ENCODE measurements at regions not wholly inside any gene's neighbourhood (a gene's known extent, or its start where the extent isn't known, plus 50 kb on each side); places are given as distances from the start of the nearest gene placed in this dataset.

GRCh38 chr5:135235551-135236227 is 163.3 kb downstream of the MACROH2A1 start:
- no peak for DNase-seq (ENCODE audit: low read depth in 1 of 2, low spot score in 1 of 2)

DNA sequence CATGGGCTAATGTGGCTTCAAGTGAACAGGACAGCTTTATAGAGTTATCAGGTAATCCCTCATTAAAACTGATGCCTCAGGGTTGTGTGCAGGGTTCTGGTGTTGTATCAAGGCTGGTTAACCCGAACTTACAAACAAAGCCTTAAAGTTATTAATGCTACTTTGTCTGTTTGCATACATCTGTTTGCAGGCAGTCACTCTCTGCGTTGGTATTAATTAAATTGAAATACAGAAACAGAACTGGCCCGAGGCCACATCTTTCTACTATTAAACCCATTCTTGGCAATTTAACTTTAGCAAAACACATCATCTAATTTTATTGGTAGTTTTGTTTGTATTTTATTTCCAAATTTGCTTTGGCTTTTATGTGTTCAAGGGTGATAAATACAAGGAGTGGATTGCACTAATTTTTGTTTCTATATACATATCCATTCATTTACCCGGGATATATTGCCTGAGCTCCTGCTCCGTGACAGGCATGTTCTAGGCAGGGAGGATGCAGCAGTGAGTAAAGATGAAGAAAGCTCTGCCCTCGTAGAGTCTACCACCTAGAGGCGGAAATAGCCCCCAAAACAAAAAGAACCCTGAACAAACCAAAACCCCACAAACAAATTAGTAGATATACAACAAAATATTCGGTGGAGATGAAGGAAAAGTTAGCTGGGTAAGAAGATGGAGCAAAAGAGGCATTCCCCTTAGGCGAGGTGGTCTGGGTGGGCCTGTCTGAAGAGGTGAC is 164.2 kb downstream of the MACROH2A1 start:
- DNase-seq (ENCODE audit: low read depth in 1 of 2, low spot score in 1 of 2) = no peak

DNA sequence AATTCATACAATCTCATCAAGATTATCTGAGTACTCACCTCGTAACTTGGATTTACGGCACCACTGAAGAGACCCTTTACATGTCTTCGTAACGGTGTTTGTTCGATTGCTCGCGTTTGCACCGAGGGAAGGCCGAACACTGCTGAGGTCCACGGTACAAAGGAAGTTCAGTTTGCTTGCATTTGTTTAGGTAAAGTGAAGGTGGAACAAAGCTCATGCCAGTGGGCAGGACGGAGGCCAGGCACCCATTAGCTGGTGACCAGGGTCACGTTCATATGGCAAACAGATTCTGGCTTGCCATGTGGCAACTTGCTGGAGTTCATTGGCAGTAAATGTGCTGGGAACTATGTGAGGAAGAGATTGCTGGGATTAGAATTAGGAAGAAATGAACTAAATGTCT is 164.8 kb downstream of the MACROH2A1 start:
- DNase-seq (ENCODE audit: low read depth in 1 of 2, low spot score in 1 of 2) = no peak

GRCh38 chr5:135233477-135233876 is 165.6 kb downstream of the MACROH2A1 start:
- DNase-seq (ENCODE audit: low read depth in 1 of 2, low spot score in 1 of 2) = no peak

DNA sequence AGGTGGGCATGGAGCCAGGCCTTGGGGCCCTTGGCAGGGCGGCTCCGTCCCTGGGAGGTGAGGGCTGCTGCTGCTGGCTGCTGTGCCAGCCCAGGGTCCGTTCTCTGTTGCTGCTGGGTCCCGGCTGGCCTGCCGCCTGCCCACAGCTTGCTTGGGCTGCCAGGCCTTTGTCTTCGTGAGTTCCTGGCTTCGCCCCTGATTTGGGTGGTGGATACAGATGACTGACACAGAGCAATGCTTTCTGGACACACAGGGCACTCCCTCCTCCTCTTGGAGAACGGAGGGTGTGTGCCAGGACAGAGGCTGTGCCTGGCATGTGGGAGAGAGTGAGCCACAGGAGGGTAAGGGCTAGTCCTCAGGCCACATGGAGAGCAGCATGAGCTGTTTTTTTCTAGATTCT is 166.1 kb downstream of the MACROH2A1 start:
- no peak for DNase-seq (ENCODE audit: low read depth in 1 of 2, low spot score in 1 of 2)

- no peak for DNase-seq (ENCODE audit: low read depth in 1 of 2, low spot score in 1 of 2)
Measured at GRCh38 chr5:135231289-135231688, 167.7 kb downstream of the MACROH2A1 start.

GRCh38 chr5:135230251-135230925 is 168.6 kb downstream of the MACROH2A1 start:
- DNase-seq (ENCODE audit: low read depth in 1 of 2, low spot score in 1 of 2) = no peak

DNA sequence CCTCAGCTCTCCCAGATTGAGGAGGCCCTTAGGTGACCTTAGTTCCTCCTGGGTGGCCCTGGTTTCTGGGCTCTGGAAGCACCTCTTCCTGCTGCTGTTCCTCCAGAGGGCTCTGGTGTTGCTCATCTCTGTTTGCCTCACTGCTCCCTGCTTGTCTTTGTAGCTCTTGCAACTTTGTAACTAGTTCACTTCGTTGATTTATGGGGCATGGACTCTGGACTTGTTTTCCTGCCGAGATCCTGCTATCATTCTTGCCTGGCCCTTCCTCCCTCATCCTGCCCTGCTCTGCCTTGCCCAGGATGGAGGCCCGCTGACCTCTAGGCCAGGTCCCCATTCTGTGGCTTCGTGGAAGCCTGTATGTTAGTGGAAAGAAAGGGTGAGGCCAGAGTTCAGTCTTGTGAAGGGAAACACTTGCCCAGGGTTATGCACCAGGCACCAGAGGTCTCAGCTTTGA is 169.3 kb downstream of the MACROH2A1 start:
- no peak for DNase-seq (ENCODE audit: low read depth in 1 of 2, low spot score in 1 of 2)

DNA sequence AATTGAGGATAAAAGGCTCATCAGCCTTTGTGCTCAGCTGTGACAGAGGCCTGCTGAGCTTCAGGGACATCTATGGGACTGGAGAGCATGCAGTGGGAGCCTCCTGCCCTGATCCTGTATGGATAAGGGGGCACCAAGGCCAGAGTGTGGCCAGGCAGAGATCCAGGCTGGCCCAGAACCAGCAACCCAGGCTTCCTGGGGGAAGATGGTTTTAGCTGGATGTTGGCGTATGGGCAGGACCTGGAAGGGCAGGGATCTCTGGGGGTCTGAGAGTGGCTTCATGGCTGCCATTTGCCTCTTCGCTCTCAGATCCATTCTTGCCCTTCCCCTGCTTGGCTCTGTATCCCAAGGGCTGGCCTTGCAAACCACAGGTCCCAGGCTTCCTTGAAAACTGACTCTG is 169.9 kb downstream of the MACROH2A1 start:
- DNase-seq (ENCODE audit: low read depth in 1 of 2, low spot score in 1 of 2) = no peak

- no peak for DNase-seq (ENCODE audit: low read depth in 1 of 2, low spot score in 1 of 2)
Measured at GRCh38 chr5:135228222-135228621, 170.8 kb downstream of the MACROH2A1 start.

GRCh38 chr5:135227064-135228022 is 171.7 kb downstream of the MACROH2A1 start:
- DNase-seq (ENCODE audit: low read depth in 1 of 2, low spot score in 1 of 2) = no peak

DNA sequence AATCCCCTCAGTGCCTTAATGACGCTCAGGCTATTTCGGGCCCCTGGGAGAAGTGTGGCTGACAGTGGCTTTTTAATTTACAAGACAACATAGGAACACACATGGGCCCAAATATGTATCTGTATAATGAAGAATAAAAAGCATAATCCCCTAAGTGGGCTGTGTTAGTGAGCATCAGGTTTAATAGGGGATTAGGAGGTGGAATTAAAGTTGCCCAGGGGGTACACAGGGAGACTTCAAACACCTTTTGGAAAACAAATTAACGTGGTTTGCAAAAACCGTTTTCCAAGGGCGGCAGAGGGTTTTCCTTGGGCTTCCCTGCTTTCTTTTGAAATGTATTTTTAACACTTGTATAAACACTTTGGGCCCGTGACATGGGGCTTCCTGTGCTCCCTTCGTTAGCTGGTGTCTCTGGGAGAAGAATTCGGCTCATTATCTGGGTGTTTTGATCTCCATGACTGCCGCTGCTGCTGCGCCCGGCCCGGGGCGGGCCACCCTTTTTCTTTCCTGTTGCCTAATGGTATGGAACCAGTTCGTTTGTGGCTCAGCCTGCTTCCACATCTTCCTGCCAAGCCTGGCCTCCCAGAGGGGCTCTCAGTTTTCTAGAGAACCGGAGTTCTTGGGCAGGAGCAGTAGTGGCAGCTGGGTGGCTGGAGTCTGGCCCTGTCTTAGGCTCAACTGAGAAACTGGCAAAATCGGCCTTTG is 173.0 kb downstream of the MACROH2A1 start:
- DNase-seq (ENCODE audit: low read depth in 1 of 2, low spot score in 1 of 2) = no peak

DNA sequence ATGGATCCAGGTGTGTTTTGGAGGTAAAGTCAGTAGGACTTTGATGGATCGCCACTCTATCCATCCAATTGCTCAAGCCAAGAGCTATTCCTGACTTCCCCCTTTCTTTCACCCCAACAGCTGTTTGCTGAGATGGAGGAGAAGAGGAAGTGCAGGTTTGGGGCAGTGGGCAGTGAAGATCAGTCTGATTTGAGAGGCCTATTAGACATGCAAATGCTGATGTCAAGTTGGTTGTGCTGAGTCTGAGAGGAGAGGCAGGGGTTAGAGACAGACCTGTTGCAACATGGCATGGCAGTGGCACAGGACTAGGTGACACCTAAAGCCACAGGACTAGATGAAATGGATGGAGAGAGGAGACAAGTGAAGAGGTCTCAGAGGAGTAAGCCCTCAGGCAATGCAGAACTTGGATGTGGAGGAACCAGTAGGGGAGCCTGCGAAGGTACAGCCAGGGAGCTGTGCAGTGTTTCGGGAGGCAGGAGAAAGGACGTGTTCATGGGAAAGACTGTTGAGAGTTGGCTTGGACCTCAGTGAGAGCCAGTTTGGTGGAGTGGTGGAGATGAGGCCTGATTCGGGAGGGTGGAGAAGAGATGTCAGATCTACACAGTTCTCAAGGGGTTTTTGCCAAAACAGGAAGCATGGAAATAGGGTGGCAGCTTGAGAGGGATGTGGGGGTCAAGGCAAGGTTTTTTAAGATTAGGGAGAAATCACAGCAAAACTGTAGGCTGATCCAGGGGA is 175.0 kb downstream of the MACROH2A1 start:
- DNase-seq (ENCODE audit: low read depth in 1 of 2, low spot score in 1 of 2) = no peak

GRCh38 chr5:135223404-135223803 is 175.6 kb downstream of the MACROH2A1 start:
- DNase-seq (ENCODE audit: low read depth in 1 of 2, low spot score in 1 of 2) = no peak

DNA sequence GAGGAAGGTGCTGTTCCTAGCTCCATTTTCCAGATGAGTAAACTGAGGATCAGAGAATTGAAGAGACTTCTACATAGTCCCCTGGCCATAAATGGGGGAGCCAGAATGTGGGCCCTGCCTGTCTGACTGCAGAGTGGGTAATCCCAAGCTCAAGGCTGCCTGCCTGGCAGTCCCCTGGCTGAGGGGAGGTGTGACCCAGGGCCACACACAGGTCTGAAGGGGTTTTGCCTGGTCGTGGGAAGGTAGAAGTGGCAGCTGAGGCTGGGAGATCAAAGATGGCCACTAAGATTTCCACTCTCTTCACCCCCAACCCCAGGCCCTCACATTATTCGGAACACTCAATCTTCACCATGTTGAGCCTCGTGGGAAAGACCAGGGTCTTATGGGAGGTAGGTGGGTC is 176.3 kb downstream of the MACROH2A1 start:
- DNase-seq (ENCODE audit: low read depth in 1 of 2, low spot score in 1 of 2) = no peak

- no peak for DNase-seq (ENCODE audit: low read depth in 1 of 2, low spot score in 1 of 2)
Measured at GRCh38 chr5:135222171-135222681, 176.8 kb downstream of the MACROH2A1 start.

DNA sequence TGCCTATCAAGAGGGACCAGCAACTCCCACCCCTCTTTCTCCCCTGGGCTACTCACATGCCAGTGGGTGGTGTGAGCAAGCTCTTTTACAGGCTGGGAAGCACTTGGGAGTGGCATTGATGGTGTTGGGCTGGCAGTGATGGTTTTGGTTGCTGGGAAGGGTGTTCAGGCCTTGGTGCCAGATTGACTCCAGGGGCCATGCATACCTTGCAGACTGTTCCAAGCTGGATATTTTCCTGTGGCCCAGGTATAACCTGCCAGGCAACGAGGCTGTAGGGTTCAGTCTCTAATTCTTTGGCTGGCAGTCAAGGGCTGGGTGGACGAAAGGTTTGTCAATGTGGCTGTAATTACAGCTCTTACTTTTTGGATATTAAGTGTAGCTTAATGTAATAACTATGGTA is 177.3 kb downstream of the MACROH2A1 start:
- no peak for DNase-seq (ENCODE audit: low read depth in 1 of 2, low spot score in 1 of 2)

GRCh38 chr5:135221187-135221473 is 177.9 kb downstream of the MACROH2A1 start:
- DNase-seq (ENCODE audit: low read depth in 1 of 2, low spot score in 1 of 2) = no peak

- DNase-seq (ENCODE audit: low read depth in 1 of 2, low spot score in 1 of 2) = no peak
Measured at GRCh38 chr5:135220394-135221186, 178.4 kb downstream of the MACROH2A1 start.

All from activated T-helper 1 cell treated with anti-CD3 and anti-CD28 coated beads, Interleukin-2, amount 50 U/mL, for 16 hours (primary cell).